Trophoblast cell (in vitro differentiated cells and primary cell): ENCODE measurements at regions not wholly inside any gene's neighbourhood (a gene's known extent, or its start where the extent isn't known, plus 50 kb on each side); places are given as distances from the start of the nearest gene placed in this dataset.

Source experiments
- DNase-seq, 2 donors: peaks; one replicate each; pipeline ENCODE4 v3.0.0-alpha.2; 2016
- H2AFZ ChIP-seq: 2 replicates; pipeline ENCODE4 v1.6.1; 2013; ENCODE audit warnings: low read length, moderate library complexity, mild to moderate bottlenecking; ENCODE audit not compliant: insufficient read depth, poor library complexity
- H2AK5ac ChIP-seq: 2 replicates; pipeline ENCODE4 v1.6.1; 2013; ENCODE audit warnings: mild to moderate bottlenecking, low read length
- H2BK120ac ChIP-seq: 2 replicates; pipeline ENCODE4 v1.6.1; 2013; ENCODE audit warnings: low read length, mild to moderate bottlenecking, moderate library complexity; ENCODE audit not compliant: insufficient read depth, poor library complexity
- H2BK12ac ChIP-seq: 2 replicates; pipeline ENCODE4 v1.6.1; 2013; ENCODE audit warnings: mild to moderate bottlenecking, low read length, moderate library complexity
- H2BK5ac ChIP-seq: 2 replicates; pipeline ENCODE4 v1.6.1; 2013; ENCODE audit warnings: low read length, low read depth, moderate library complexity, mild to moderate bottlenecking; ENCODE audit not compliant: poor library complexity
- H3K14ac ChIP-seq: 2 replicates; pipeline ENCODE4 v1.6.1; 2013; ENCODE audit warnings: mild to moderate bottlenecking, low read length
- H3K18ac ChIP-seq: 2 replicates; pipeline ENCODE4 v1.6.1; 2013; ENCODE audit warnings: mild to moderate bottlenecking, low read length
- H3K23ac ChIP-seq: 2 replicates; pipeline ENCODE4 v1.6.1; 2013; ENCODE audit warnings: low read length
- H3K27ac ChIP-seq: 2 replicates; pipeline ENCODE4 v1.5.1; 2013; ENCODE audit warnings: low read depth, mild to moderate bottlenecking, inconsistent platforms, low read length, moderate library complexity
- H3K27me3 ChIP-seq: 2 replicates; pipeline ENCODE4 v1.6.1; 2013; ENCODE audit warnings: inconsistent platforms, mild to moderate bottlenecking, low read length, moderate library complexity; ENCODE audit not compliant: insufficient read depth
- H3K36me3 ChIP-seq, 2 experiments: 1 replicate in 1 of 2; 2 replicates in 1 of 2; pipeline ENCODE4 v1.6.1; 2013; ENCODE audit warnings: low read length in 2 of 2, mild to moderate bottlenecking in 2 of 2, moderate library complexity in 1 of 2; ENCODE audit not compliant: insufficient read depth in 2 of 2, control insufficient read depth in 1 of 2
- H3K4ac ChIP-seq: 2 replicates; pipeline ENCODE4 v1.6.1; 2013; ENCODE audit warnings: low read depth, mild to moderate bottlenecking, low read length, moderate library complexity
- H3K4me1 ChIP-seq, 2 experiments: 1 replicate in 1 of 2; 2 replicates in 1 of 2; pipeline ENCODE4 v1.6.1; 2013; ENCODE audit warnings: low read length in 2 of 2, mild to moderate bottlenecking in 2 of 2, moderate library complexity in 1 of 2; ENCODE audit not compliant: insufficient read depth in 2 of 2, control insufficient read depth in 1 of 2
- H3K4me2 ChIP-seq: 2 replicates; pipeline ENCODE4 v1.6.1; 2013; ENCODE audit warnings: inconsistent platforms, mild to moderate bottlenecking, low read length, moderate library complexity
- H3K4me3 ChIP-seq: 2 replicates; pipeline ENCODE4 v1.5.1; 2013; ENCODE audit warnings: mild to moderate bottlenecking, low read depth, low read length, inconsistent platforms
- H3K79me1 ChIP-seq: one replicate; pipeline ENCODE4 v1.6.1; 2013; ENCODE audit warnings: low read length
- H3K79me2 ChIP-seq: 2 replicates; pipeline ENCODE4 v1.6.1; 2013; ENCODE audit warnings: low read length, mild to moderate bottlenecking; ENCODE audit not compliant: control insufficient read depth, insufficient read depth, poor library complexity
- H3K9ac ChIP-seq: 2 replicates; pipeline ENCODE4 v1.6.1; 2013; ENCODE audit warnings: mild to moderate bottlenecking, low read length
- H3K9me3 ChIP-seq: 2 replicates; pipeline ENCODE4 v1.6.1; 2013; ENCODE audit warnings: low read depth, mild to moderate bottlenecking, control low read depth, inconsistent platforms, low read length; ENCODE audit not compliant: insufficient read depth
- H4K12ac ChIP-seq: 2 replicates; pipeline ENCODE4 v1.6.1; 2013; ENCODE audit warnings: low read depth, mild to moderate bottlenecking, low read length, moderate library complexity
- H4K8ac ChIP-seq: 2 replicates; pipeline ENCODE4 v1.6.1; 2013; ENCODE audit warnings: low read depth, mild to moderate bottlenecking, low read length, moderate library complexity
- H4K91ac ChIP-seq: one replicate; pipeline ENCODE4 v1.6.1; 2013; ENCODE audit warnings: low read depth, mild to moderate bottlenecking, low read length, moderate library complexity
- WGBS: extraction: QIAGEN DNeasy Blood & Tissue Kit; methylation state at CpG from one replicate; pipeline ENCODE4 v1.1.7; 2013; ENCODE audit warnings: missing lambda C conversion rate; ENCODE audit not compliant: insufficient read length, insufficient coverage; ENCODE audit errors: extremely low coverage; 5-methylcytosine and 5-hydroxymethylcytosine counted together

- H3K9me3 ChIP-seq: peaks cover 4% of the 10 kb centered on the region
- no peak overlapping the region for H3K4me3 ChIP-seq
- no peaks in the 10 kb centered on the region for H3K27me3 ChIP-seq
- no peaks in the 10 kb centered on the region for H3K79me2 ChIP-seq
- no peak overlapping the region for H3K14ac ChIP-seq
- no peak overlapping the region for H3K4ac ChIP-seq
- no peaks in the 10 kb centered on the region for H3K4me1 ChIP-seq
- no peak overlapping the region for H3K9ac ChIP-seq
- H3K4me2 ChIP-seq: no peak overlapping the region
- no CpG with 5 or more reads among the region's 9 CpGs for WGBS
- H3K27ac ChIP-seq: no peak overlapping the region
- H4K91ac ChIP-seq: no peak overlapping the region
- H2BK120ac ChIP-seq: no peak overlapping the region
- no peak overlapping the region for H2AK5ac ChIP-seq
- H3K79me1 ChIP-seq: no peaks in the 10 kb centered on the region
- DNase-seq: no peak
- H2BK12ac ChIP-seq: no peak overlapping the region
- no peaks in the 10 kb centered on the region for H3K36me3 ChIP-seq
- H2BK5ac ChIP-seq: no peak overlapping the region
- H3K18ac ChIP-seq: no peak overlapping the region
- no peak overlapping the region for H3K23ac ChIP-seq
- no peak overlapping the region for H4K8ac ChIP-seq
- no peak overlapping the region for H4K12ac ChIP-seq
- H2AFZ ChIP-seq: no peak overlapping the region
These were observed 253.0 kb upstream of the IRX2 start for GRCh38 chr5:3004361-3005080.

- H3K9ac ChIP-seq: no peak overlapping the region
- H4K91ac ChIP-seq: no peak overlapping the region
- WGBS: no CpG with 5 or more reads among the region's 17 CpGs
- H4K8ac ChIP-seq: no peak overlapping the region
- H3K4me3 ChIP-seq: no peak overlapping the region
- H3K9me3 ChIP-seq: peaks cover 4% of the 10 kb centered on the region
- H3K27me3 ChIP-seq: no peaks in the 10 kb centered on the region
- H3K4me1 ChIP-seq: no peaks in the 10 kb centered on the region
- H3K27ac ChIP-seq: no peak overlapping the region
- H3K36me3 ChIP-seq: no peaks in the 10 kb centered on the region
- H3K4ac ChIP-seq: no peak overlapping the region
- no peak for DNase-seq
- H3K79me1 ChIP-seq: no peaks in the 10 kb centered on the region
- H3K14ac ChIP-seq: no peak overlapping the region
- no peak overlapping the region for H3K18ac ChIP-seq
- no peak overlapping the region for H4K12ac ChIP-seq
- H2AK5ac ChIP-seq: no peak overlapping the region
- no peak overlapping the region for H2BK120ac ChIP-seq
- H2BK12ac ChIP-seq: no peak overlapping the region
- no peak overlapping the region for H3K4me2 ChIP-seq
- no peak overlapping the region for H3K23ac ChIP-seq
- no peak overlapping the region for H2BK5ac ChIP-seq
- no peaks in the 10 kb centered on the region for H3K79me2 ChIP-seq
- no peak overlapping the region for H2AFZ ChIP-seq
These were observed 250.8 kb upstream of the IRX2 start for GRCh38 chr5:3002230-3002629.

GRCh38 chr5:3000631-3001030 lies 249.2 kb upstream of the IRX2 start:
- Histone ChIP-seq H4K12ac (no peak overlapping the region), H2BK5ac (no peak overlapping the region), H2BK120ac (no peak overlapping the region), H3K23ac (no peak overlapping the region), H4K91ac (no peak overlapping the region), H3K4me2 (no peak overlapping the region), H3K27ac (no peak overlapping the region), H2AK5ac (no peak overlapping the region), H2BK12ac (no peak overlapping the region), H3K4me1 (peaks cover 6% of the 10 kb centered on the region in 2 experiments), H2AFZ (no peak overlapping the region), H3K4me3 (no peak overlapping the region), H3K9ac (no peak overlapping the region), H3K79me1 (no peaks in the 10 kb centered on the region), H3K9me3 (peaks cover 4% of the 10 kb centered on the region), H3K4ac (no peak overlapping the region), H3K14ac (no peak overlapping the region), H4K8ac (no peak overlapping the region), H3K36me3 (no peaks in the 10 kb centered on the region), H3K79me2 (no peaks in the 10 kb centered on the region), H3K27me3 (no peaks in the 10 kb centered on the region), H3K18ac (no peak overlapping the region)
- DNase-seq: no peak
- no CpG with 5 or more reads among the region's 6 CpGs for WGBS

- no peaks in the 10 kb centered on the region for H3K79me2 ChIP-seq
- H4K12ac ChIP-seq: no peak overlapping the region
- no CpG with 5 or more reads among the region's 11 CpGs for whole genome bisulfite sequencing
- no peaks in the 10 kb centered on the region for H3K27me3 ChIP-seq
- no peak overlapping the region for H4K8ac ChIP-seq
- DNase-seq: no peak
- no peak overlapping the region for H2AFZ ChIP-seq
- H3K9ac ChIP-seq: no peak overlapping the region
- no peak overlapping the region for H3K14ac ChIP-seq
- H3K27ac ChIP-seq: no peak overlapping the region
- no peaks in the 10 kb centered on the region for H3K79me1 ChIP-seq
- no peak overlapping the region for H4K91ac ChIP-seq
- H3K4me2 ChIP-seq: no peak overlapping the region
- H2BK12ac ChIP-seq: no peak overlapping the region
- no peak overlapping the region for H3K4me3 ChIP-seq
- no peak overlapping the region for H2AK5ac ChIP-seq
- H3K4me1 ChIP-seq: peaks cover 7% of the 10 kb centered on the region in 2 experiments
- peaks cover 4% of the 10 kb centered on the region for H3K9me3 ChIP-seq
- no peak overlapping the region for H3K18ac ChIP-seq
- no peak overlapping the region for H2BK120ac ChIP-seq
- no peak overlapping the region for H2BK5ac ChIP-seq
- no peaks in the 10 kb centered on the region for H3K36me3 ChIP-seq
- H3K4ac ChIP-seq: no peak overlapping the region
- no peak overlapping the region for H3K23ac ChIP-seq
These were observed 248.4 kb upstream of the IRX2 start for GRCh38 chr5:2999926-3000325.
